ENCODE measurements at regions not wholly inside any gene's neighbourhood (a gene's known extent, or its start where the extent isn't known, plus 50 kb on each side); places are given as distances from the start of the nearest gene placed in this dataset.
"Not testable (repeated sequence)": the region's sequence is repeated elsewhere in the genome, so short reads cannot be mapped to it uniquely, and the experiment has no call there.

- Histone ChIP-seq H3K27ac (ENCODE audit: low read depth, low read length) (no peak overlapping the region), H3K9ac (ENCODE audit: low read length in 5 of 5) (no peak overlapping the region), H3K4me1 (ENCODE audit: control insufficient read depth in 5 of 5, insufficient read depth in 5 of 5, low read length in 5 of 5) (no peaks in the 10 kb centered on the region), H3K9me3 (ENCODE audit: control insufficient read depth in 5 of 5, low read length in 5 of 5) (peaks cover 0 to 3% (median 0%) of the 10 kb centered on the region in 5 donors), H3K27me3 (ENCODE audit: control insufficient read depth in 5 of 5, insufficient read depth in 4 of 5, low read length in 5 of 5) (no peaks in the 10 kb centered on the region), H3K4me3 (ENCODE audit: low read depth in 1 of 5, low read length in 5 of 5) (no peak overlapping the region), H3K36me3 (ENCODE audit: control insufficient read depth in 5 of 5, insufficient read depth in 5 of 5, low read length in 5 of 5) (no peaks in the 10 kb centered on the region)
These were observed 162.6 kb downstream of the MMUT start for GRCh38 chr6:49300443-49300842.

GRCh38 chr6:49299279-49299678 lies 163.8 kb downstream of the MMUT start:
- Histone ChIP-seq H3K4me3 (ENCODE audit: low read depth in 1 of 5, low read length in 5 of 5) (no peak overlapping the region), H3K27ac (ENCODE audit: low read depth, low read length) (no peak overlapping the region), H3K9me3 (ENCODE audit: control insufficient read depth in 5 of 5, low read length in 5 of 5) (peaks cover 0 to 3% (median 0%) of the 10 kb centered on the region in 5 donors), H3K4me1 (ENCODE audit: control insufficient read depth in 5 of 5, insufficient read depth in 5 of 5, low read length in 5 of 5) (no peaks in the 10 kb centered on the region), H3K27me3 (ENCODE audit: control insufficient read depth in 5 of 5, insufficient read depth in 4 of 5, low read length in 5 of 5) (no peaks in the 10 kb centered on the region), H3K9ac (ENCODE audit: low read length in 5 of 5) (no peak overlapping the region), H3K36me3 (ENCODE audit: control insufficient read depth in 5 of 5, insufficient read depth in 5 of 5, low read length in 5 of 5) (no peaks in the 10 kb centered on the region)

- Histone ChIP-seq H3K9me3 (ENCODE audit: control insufficient read depth in 5 of 5, low read length in 5 of 5) (no peaks in the 10 kb centered on the region), H3K27me3 (ENCODE audit: control insufficient read depth in 5 of 5, insufficient read depth in 4 of 5, low read length in 5 of 5) (no peaks in the 10 kb centered on the region), H3K27ac (ENCODE audit: low read depth, low read length) (no peak overlapping the region), H3K4me3 (ENCODE audit: low read depth in 1 of 5, low read length in 5 of 5) (no peak overlapping the region), H3K36me3 (ENCODE audit: control insufficient read depth in 5 of 5, insufficient read depth in 5 of 5, low read length in 5 of 5) (no peaks in the 10 kb centered on the region), H3K4me1 (ENCODE audit: control insufficient read depth in 5 of 5, insufficient read depth in 5 of 5, low read length in 5 of 5) (no peaks in the 10 kb centered on the region), H3K9ac (ENCODE audit: low read length in 5 of 5) (no peak overlapping the region)
These were observed 178.9 kb downstream of the MMUT start for GRCh38 chr6:49284180-49284579.

DNA sequence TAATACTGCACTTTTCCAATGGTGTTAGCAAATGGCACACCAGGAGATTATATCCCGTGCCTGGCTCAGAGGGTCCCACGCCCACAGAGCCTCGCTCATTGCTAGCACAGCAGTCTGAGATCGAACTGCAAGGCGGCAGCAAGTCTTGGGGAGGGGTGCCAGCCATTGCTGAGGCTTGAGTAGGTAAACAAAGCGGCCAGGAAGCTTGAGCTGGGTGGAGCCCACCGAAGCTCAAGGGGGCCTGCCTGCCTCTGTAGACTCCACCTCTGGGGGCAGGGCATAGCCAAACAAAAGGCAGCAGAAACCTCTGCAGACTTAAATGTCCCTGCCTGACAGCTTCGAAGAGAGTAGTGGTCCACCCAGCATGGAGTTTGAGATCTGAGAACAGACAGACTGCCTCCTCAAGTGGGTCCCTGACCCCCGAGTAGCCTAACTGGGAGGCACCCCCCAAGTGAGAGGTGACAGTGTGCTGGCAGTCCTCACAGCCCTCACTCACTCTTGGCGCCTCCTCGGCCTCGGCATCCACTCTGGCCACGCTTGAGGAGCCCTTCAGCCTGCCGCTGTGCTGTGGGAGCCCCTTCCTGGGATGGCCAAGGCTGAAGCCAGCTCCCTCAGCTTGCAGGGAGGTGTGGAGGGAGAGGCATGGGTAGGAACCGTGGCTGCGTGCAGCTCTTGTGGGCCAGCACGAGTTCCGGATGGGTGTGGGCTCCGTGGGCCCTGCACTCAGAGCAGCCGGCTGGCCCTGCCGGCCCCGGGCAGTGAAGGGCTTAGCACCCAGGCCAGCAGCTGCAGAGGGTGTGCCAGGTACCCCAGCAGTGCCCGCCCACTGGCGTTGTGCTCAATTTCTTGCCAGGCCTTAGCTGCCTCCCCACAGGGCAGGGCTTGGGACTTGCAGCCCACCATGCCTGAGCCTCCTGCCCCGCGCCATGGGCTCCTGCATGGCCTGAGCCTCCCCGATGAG lies 188.0 kb downstream of the MMUT start:
- not testable (repeated sequence) for H3K27me3 ChIP-seq (ENCODE audit: control insufficient read depth in 5 of 5, insufficient read depth in 4 of 5, low read length in 5 of 5); H3K4me3 ChIP-seq (ENCODE audit: low read depth in 1 of 5, low read length in 5 of 5); H3K9ac ChIP-seq (ENCODE audit: low read length in 5 of 5); H3K27ac ChIP-seq (ENCODE audit: low read depth, low read length); H3K36me3 ChIP-seq (ENCODE audit: control insufficient read depth in 5 of 5, insufficient read depth in 5 of 5, low read length in 5 of 5); H3K4me1 ChIP-seq (ENCODE audit: control insufficient read depth in 5 of 5, insufficient read depth in 5 of 5, low read length in 5 of 5)
- H3K9me3 ChIP-seq (ENCODE audit: control insufficient read depth in 5 of 5, low read length in 5 of 5) = peaks cover 0 to 13% (median 6%) of the 10 kb centered on the region in 5 donors

GRCh38 chr6:49269190-49269589 lies 193.9 kb downstream of the MMUT start:
- H3K27ac ChIP-seq (ENCODE audit: low read depth, low read length) = no peak overlapping the region
- no peaks in the 10 kb centered on the region for H3K4me1 ChIP-seq (ENCODE audit: control insufficient read depth in 5 of 5, insufficient read depth in 5 of 5, low read length in 5 of 5)
- no peaks in the 10 kb centered on the region for H3K36me3 ChIP-seq (ENCODE audit: control insufficient read depth in 5 of 5, insufficient read depth in 5 of 5, low read length in 5 of 5)
- no peaks in the 10 kb centered on the region for H3K9me3 ChIP-seq (ENCODE audit: control insufficient read depth in 5 of 5, low read length in 5 of 5)
- no peak overlapping the region for H3K4me3 ChIP-seq (ENCODE audit: low read depth in 1 of 5, low read length in 5 of 5)
- no peak overlapping the region for H3K9ac ChIP-seq (ENCODE audit: low read length in 5 of 5)
- H3K27me3 ChIP-seq (ENCODE audit: control insufficient read depth in 5 of 5, insufficient read depth in 4 of 5, low read length in 5 of 5) = no peaks in the 10 kb centered on the region

DNA sequence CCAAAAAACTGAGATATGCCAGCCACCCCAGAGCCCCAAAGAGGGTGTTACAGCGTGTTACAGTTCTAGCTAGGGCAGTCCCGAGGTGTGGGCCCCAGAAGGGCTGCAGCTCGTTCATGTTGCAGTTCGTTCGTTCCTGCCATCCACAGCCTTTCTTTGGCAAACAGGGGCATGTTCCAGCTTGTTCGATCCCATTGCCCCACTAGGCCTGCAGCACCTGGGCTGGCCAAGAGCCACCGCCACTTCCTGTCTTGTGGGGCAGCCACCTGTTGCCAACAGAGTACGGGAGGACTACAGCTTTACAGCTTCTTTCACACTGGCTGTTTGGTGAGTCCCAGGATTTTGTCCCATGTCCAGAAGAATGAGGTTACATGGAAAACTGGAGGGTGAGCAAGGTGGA lies 198.1 kb downstream of the MMUT start:
- no peaks in the 10 kb centered on the region for H3K9me3 ChIP-seq (ENCODE audit: control insufficient read depth in 5 of 5, low read length in 5 of 5)
- no peaks in the 10 kb centered on the region for H3K4me1 ChIP-seq (ENCODE audit: control insufficient read depth in 5 of 5, insufficient read depth in 5 of 5, low read length in 5 of 5)

GRCh38 chr6:49264496-49264895 lies 198.6 kb downstream of the MMUT start:
- H3K4me3 ChIP-seq (ENCODE audit: low read depth in 1 of 5, low read length in 5 of 5) = no peak overlapping the region
- H3K9me3 ChIP-seq (ENCODE audit: control insufficient read depth in 5 of 5, low read length in 5 of 5) = no peaks in the 10 kb centered on the region
- H3K27me3 ChIP-seq (ENCODE audit: control insufficient read depth in 5 of 5, insufficient read depth in 4 of 5, low read length in 5 of 5) = no peaks in the 10 kb centered on the region
- no peaks in the 10 kb centered on the region for H3K4me1 ChIP-seq (ENCODE audit: control insufficient read depth in 5 of 5, insufficient read depth in 5 of 5, low read length in 5 of 5)
- H3K27ac ChIP-seq (ENCODE audit: low read depth, low read length) = no peak overlapping the region
- H3K36me3 ChIP-seq (ENCODE audit: control insufficient read depth in 5 of 5, insufficient read depth in 5 of 5, low read length in 5 of 5) = no peaks in the 10 kb centered on the region
- H3K9ac ChIP-seq (ENCODE audit: low read length in 5 of 5) = no peak overlapping the region

More for the DNA sequence above, 198.1 kb downstream of the MMUT start:
- Histone ChIP-seq H3K4me3 (ENCODE audit: low read depth in 1 of 5, low read length in 5 of 5) (no peak overlapping the region), H3K36me3 (ENCODE audit: control insufficient read depth in 5 of 5, insufficient read depth in 5 of 5, low read length in 5 of 5) (no peaks in the 10 kb centered on the region), H3K27ac (ENCODE audit: low read depth, low read length) (no peak overlapping the region), H3K27me3 (ENCODE audit: control insufficient read depth in 5 of 5, insufficient read depth in 4 of 5, low read length in 5 of 5) (no peaks in the 10 kb centered on the region), H3K9ac (ENCODE audit: low read length in 5 of 5) (no peak overlapping the region)

- Histone ChIP-seq H3K27ac (ENCODE audit: low read depth, low read length) (no peak overlapping the region), H3K9ac (ENCODE audit: low read length in 5 of 5) (no peak overlapping the region), H3K27me3 (ENCODE audit: control insufficient read depth in 5 of 5, insufficient read depth in 4 of 5, low read length in 5 of 5) (no peaks in the 10 kb centered on the region), H3K4me3 (ENCODE audit: low read depth in 1 of 5, low read length in 5 of 5) (no peak overlapping the region), H3K4me1 (ENCODE audit: control insufficient read depth in 5 of 5, insufficient read depth in 5 of 5, low read length in 5 of 5) (no peaks in the 10 kb centered on the region), H3K9me3 (ENCODE audit: control insufficient read depth in 5 of 5, low read length in 5 of 5) (no peaks in the 10 kb centered on the region), H3K36me3 (ENCODE audit: control insufficient read depth in 5 of 5, insufficient read depth in 5 of 5, low read length in 5 of 5) (no peaks in the 10 kb centered on the region)
These were observed 205.5 kb downstream of the MMUT start for GRCh38 chr6:49257549-49257948.

DNA sequence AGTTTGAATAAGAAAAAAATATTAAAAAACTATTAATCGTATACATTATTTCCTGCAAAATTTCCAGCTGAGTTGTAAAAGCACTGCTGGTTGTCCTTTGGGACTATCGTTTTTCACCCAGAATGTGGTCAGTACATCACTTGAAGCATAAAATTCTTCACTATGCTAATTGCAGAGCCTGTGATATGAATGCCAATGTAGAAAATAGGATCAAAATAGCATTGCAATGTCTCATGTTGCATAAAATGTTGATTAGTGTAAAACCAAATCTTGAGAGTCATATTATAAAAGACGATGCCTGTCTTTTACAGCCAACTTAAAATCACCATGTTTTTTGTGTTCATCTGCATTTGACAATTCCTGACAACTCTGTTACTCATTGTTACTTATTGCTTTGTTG lies 207.7 kb downstream of the MMUT start:
- no peak overlapping the region for H3K27ac ChIP-seq (ENCODE audit: low read depth, low read length)
- H3K27me3 ChIP-seq (ENCODE audit: control insufficient read depth in 5 of 5, insufficient read depth in 4 of 5, low read length in 5 of 5) = no peaks in the 10 kb centered on the region
- no peak overlapping the region for H3K9ac ChIP-seq (ENCODE audit: low read length in 5 of 5)
- no peaks in the 10 kb centered on the region for H3K4me1 ChIP-seq (ENCODE audit: control insufficient read depth in 5 of 5, insufficient read depth in 5 of 5, low read length in 5 of 5)
- H3K9me3 ChIP-seq (ENCODE audit: control insufficient read depth in 5 of 5, low read length in 5 of 5) = no peaks in the 10 kb centered on the region
- H3K4me3 ChIP-seq (ENCODE audit: low read depth in 1 of 5, low read length in 5 of 5) = no peak overlapping the region
- H3K36me3 ChIP-seq (ENCODE audit: control insufficient read depth in 5 of 5, insufficient read depth in 5 of 5, low read length in 5 of 5) = no peaks in the 10 kb centered on the region

GRCh38 chr6:49252901-49253300 lies 210.2 kb downstream of the MMUT start:
- Histone ChIP-seq H3K36me3 (ENCODE audit: control insufficient read depth in 5 of 5, insufficient read depth in 5 of 5, low read length in 5 of 5) (no peaks in the 10 kb centered on the region), H3K4me3 (ENCODE audit: low read depth in 1 of 5, low read length in 5 of 5) (no peak overlapping the region), H3K9me3 (ENCODE audit: control insufficient read depth in 5 of 5, low read length in 5 of 5) (peaks cover 0 to 3% (median 0%) of the 10 kb centered on the region in 5 donors)

More at GRCh38 chr6:49252901-49253300, 210.2 kb downstream of the MMUT start:
- H3K27me3 ChIP-seq (ENCODE audit: control insufficient read depth in 5 of 5, insufficient read depth in 4 of 5, low read length in 5 of 5) = no peaks in the 10 kb centered on the region
- no peak overlapping the region for H3K27ac ChIP-seq (ENCODE audit: low read depth, low read length)
- H3K4me1 ChIP-seq (ENCODE audit: control insufficient read depth in 5 of 5, insufficient read depth in 5 of 5, low read length in 5 of 5) = no peaks in the 10 kb centered on the region
- H3K9ac ChIP-seq (ENCODE audit: low read length in 5 of 5) = no peak overlapping the region

Data from subcutaneous abdominal adipose tissue (tissue), 5 donors.